GM12878 (cell line): ENCODE measurements at regions not wholly inside any gene's neighbourhood (a gene's known extent, or its start where the extent isn't known, plus 50 kb on each side); places are given as distances from the start of the nearest gene placed in this dataset.

ENCODE experiments used
- ATAC-seq: fragments of 200-7000 bp; cut with Tn5 transposase; 3 replicates; pipeline ENCODE4 v1.9.1; 2020; ENCODE audit warnings: mild to moderate bottlenecking, moderate library complexity
- BruUV-seq: library from RNA; stranded (reverse); fragments of 400-500 nt; replicated peaks from 2 replicates; lab custom pipeline; 2021; lab: Mats Ljungman, UMichigan
- CTCF ChIA-PET: fragments of 300-600 bp; sonication (Branson Sonifier 250); formaldehyde crosslinking; extraction: SDS; loops from one replicate; lab custom pipeline; 2021; ENCODE audit warnings: inconsistent platforms; lab: Yijun Ruan, JAX
- POLR2A ChIA-PET: fragments of 350-600 bp; formaldehyde crosslinking; extraction: SDS; loops from one replicate; lab custom pipeline; 2021; ENCODE audit warnings: inconsistent platforms; lab: Charles Lee
- RAD21 ChIA-PET: fragments of 300-600 bp; sonication (Branson Sonifier 250); formaldehyde crosslinking; loops from one replicate; lab custom pipeline; 2023; ENCODE audit warnings: antibody characterized with exemption; ENCODE audit not compliant: unreplicated experiment; lab: Charles Lee
- SMC1A ChIA-PET: fragments of 300-600 bp; sonication (Branson Sonifier 250); formaldehyde crosslinking; loops from one replicate; lab custom pipeline; 2023; ENCODE audit not compliant: unreplicated experiment, uncharacterized antibody; lab: Charles Lee
- DNase-seq: peaks from one replicate; pipeline ENCODE4 v3.0.0-alpha.2; 2011; ENCODE audit warnings: low read depth, low spot score
- FAIRE-seq: peaks from 3 replicates; lab custom pipeline; 2011; peaks lifted over from hg19 to GRCh38; lab: Jason Lieb, UNC
- H2AFZ ChIP-seq: 2 replicates; pipeline ENCODE4 v1.6.0; 2011; ENCODE audit warnings: low read depth, low read length, control low read depth; ENCODE audit not compliant: control insufficient read depth
- H3K27ac ChIP-seq: 2 replicates; pipeline ENCODE4 v1.5.1; 2011; ENCODE audit warnings: control low read depth; ENCODE audit not compliant: control insufficient read depth, insufficient read depth
- H3K27me3 ChIP-seq, 2 experiments: replicated peaks in 1 of 2; 2 replicates each; pipeline versions ENCODE4 v1.6.0 to v1.6.1; 2011; ENCODE audit warnings: low read length in 1 of 2; ENCODE audit not compliant: control insufficient read depth in 2 of 2, insufficient read depth in 2 of 2
- H3K36me3 ChIP-seq, 2 experiments: 2 replicates each; pipeline ENCODE4 v1.5.1; 2011; ENCODE audit warnings: low read length in 1 of 2; ENCODE audit not compliant: control insufficient read depth in 2 of 2, insufficient read depth in 2 of 2
- H3K4me1 ChIP-seq: 2 replicates; pipeline ENCODE4 v1.6.1; 2011; ENCODE audit warnings: mild to moderate bottlenecking, low read length, moderate library complexity, mixed read lengths; ENCODE audit not compliant: control insufficient read depth, insufficient read depth
- H3K4me2 ChIP-seq: 2 replicates; pipeline ENCODE4 v1.6.0; 2011; ENCODE audit warnings: control low read depth; ENCODE audit not compliant: control insufficient read depth, insufficient read depth
- H3K4me3 ChIP-seq: fragments of 200-600 bp; sonication (generic); 2 replicates; pipeline ENCODE4 v1.5.1; 2016
- H3K79me2 ChIP-seq: 2 replicates; pipeline ENCODE4 v1.6.0; 2011; ENCODE audit warnings: low read length; ENCODE audit not compliant: control insufficient read depth, insufficient read depth
- H3K9ac ChIP-seq: 2 replicates; pipeline ENCODE4 v1.8.0; 2011; ENCODE audit warnings: low read length, control low read depth, mixed read lengths; ENCODE audit not compliant: control insufficient read depth, insufficient read depth
- H3K9me3 ChIP-seq: replicated peaks from 3 replicates; pipeline ENCODE4 v1.5.1; 2011; ENCODE audit warnings: mild to moderate bottlenecking, low read length; ENCODE audit not compliant: control insufficient read depth, insufficient read depth
- H4K20me1 ChIP-seq: 2 replicates; pipeline ENCODE4 v1.6.0; 2011; ENCODE audit not compliant: control insufficient read depth, insufficient read depth
- MTA3 ChIP-seq: IDR thresholded peaks from 2 replicates; pipeline ENCODE4 v1.6.1; 2012; ENCODE audit warnings: low read length, inconsistent platforms, borderline replicate concordance
- NFIC ChIP-seq: IDR thresholded peaks from 2 replicates; pipeline ENCODE4 v1.6.1; 2012; ENCODE audit warnings: low read depth, mild to moderate bottlenecking, inconsistent platforms, low read length, moderate library complexity
- NR2C1 ChIP-seq: fragments of 450-650 bp; IDR thresholded peaks from 2 replicates; pipeline ENCODE4 v1.6.1; 2017; ENCODE audit warnings: antibody characterized with exemption, mild to moderate bottlenecking, moderate library complexity
- NR2F1 ChIP-seq: fragments of 450-650 bp; conservative IDR thresholded peaks from 2 replicates; pipeline ENCODE4 v1.6.1; 2017; ENCODE audit warnings: mild to moderate bottlenecking
- NRF1 ChIP-seq: conservative IDR thresholded peaks from 2 replicates; pipeline ENCODE4 v1.6.1; 2011; ENCODE audit warnings: mild to moderate bottlenecking, low read depth, low read length, improper control_type of control experiment
- PAX8 ChIP-seq: fragments of 450-650 bp; IDR thresholded peaks from 2 replicates; pipeline ENCODE4 v1.6.1; 2017; ENCODE audit warnings: mild to moderate bottlenecking, moderate library complexity
- POLR2A ChIP-seq: IDR thresholded peaks from 2 replicates; pipeline ENCODE4 v1.6.1; 2011; ENCODE audit warnings: low read depth, mild to moderate bottlenecking, low read length
- SIN3A ChIP-seq: IDR thresholded peaks from 2 replicates; pipeline ENCODE4 v1.6.1; 2012; ENCODE audit warnings: low read depth, low read length, improper control_type of control experiment
- SREBF1 ChIP-seq: IDR thresholded peaks from 2 replicates; pipeline ENCODE4 v1.6.1; 2012; ENCODE audit warnings: mild to moderate bottlenecking, low read length
- WGBS: methylation state at CpG from one replicate; pipeline ENCODE4 v1.1.6; 2016; ENCODE audit warnings: low lambda C conversion rate; ENCODE audit not compliant: insufficient replicate concordance, insufficient coverage; ENCODE audit errors: missing lambda C conversion rate; 5-methylcytosine and 5-hydroxymethylcytosine counted together
- in situ Hi-C: fragments of 300-500 bp; cut with MboI; formaldehyde crosslinking; loops from 9 replicates; pipeline ENCODE4 v1.14.3; 2018; ENCODE audit warnings: mixed read lengths
- intact Hi-C: fragments of 100-400 bp; cut with micrococcal nuclease; formaldehyde crosslinking; loops from one replicate; pipeline ENCODE4 v1.14.2; 2022; ENCODE audit not compliant: unreplicated experiment
- TF ChIP-seq, protein P1 (sequence below): IDR thresholded peaks from 2 replicates; pipeline ENCODE4 v1.6.1; 2012; ENCODE audit warnings: improper control_type of control experiment, low read depth, low read length; ENCODE audit not compliant: insufficient replicate concordance
- TF ChIP-seq, protein P2 (sequence below): IDR thresholded peaks from 2 replicates; pipeline ENCODE4 v1.6.1; 2011; ENCODE audit warnings: low read depth, mild to moderate bottlenecking, low read length, moderate library complexity, borderline replicate concordance; ENCODE audit errors: extremely low read depth

DNA sequence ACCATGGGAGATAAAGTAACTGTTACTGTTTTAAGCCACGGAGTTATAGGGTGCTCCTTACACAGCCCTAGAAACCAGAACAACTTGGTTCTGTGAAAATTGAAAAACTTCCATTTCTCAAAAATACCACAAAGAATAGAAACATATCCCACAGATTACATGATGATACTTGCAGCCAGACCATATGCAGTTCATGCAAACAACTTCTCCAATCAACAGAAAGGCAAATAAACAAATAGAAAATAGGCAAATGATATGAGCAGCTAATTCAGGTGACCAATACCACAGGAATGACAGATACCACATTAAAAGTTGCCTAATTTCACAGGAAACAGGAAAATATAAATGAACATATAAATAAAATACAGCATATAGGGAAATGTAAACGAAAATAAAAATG lies 297.5 kb downstream of the HTR7 start:
- no peak for FAIRE-seq
- no peaks in the 10 kb centered on the region for H3K9me3 ChIP-seq
- H3K4me1 ChIP-seq = no peaks in the 10 kb centered on the region
- in situ Hi-C loops = no loop called here
- no peak overlapping the region for H3K9ac ChIP-seq
- TF ChIP-seq NR2C1 (no peak), SREBF1 (no peak), NRF1 (no peak), NR2F1 (no peak), NFIC (no peak), MTA3 (no peak), SIN3A (no peak), POLR2A (no peak), PAX8 (no peak)
- TF ChIP-seq, protein P1, sequence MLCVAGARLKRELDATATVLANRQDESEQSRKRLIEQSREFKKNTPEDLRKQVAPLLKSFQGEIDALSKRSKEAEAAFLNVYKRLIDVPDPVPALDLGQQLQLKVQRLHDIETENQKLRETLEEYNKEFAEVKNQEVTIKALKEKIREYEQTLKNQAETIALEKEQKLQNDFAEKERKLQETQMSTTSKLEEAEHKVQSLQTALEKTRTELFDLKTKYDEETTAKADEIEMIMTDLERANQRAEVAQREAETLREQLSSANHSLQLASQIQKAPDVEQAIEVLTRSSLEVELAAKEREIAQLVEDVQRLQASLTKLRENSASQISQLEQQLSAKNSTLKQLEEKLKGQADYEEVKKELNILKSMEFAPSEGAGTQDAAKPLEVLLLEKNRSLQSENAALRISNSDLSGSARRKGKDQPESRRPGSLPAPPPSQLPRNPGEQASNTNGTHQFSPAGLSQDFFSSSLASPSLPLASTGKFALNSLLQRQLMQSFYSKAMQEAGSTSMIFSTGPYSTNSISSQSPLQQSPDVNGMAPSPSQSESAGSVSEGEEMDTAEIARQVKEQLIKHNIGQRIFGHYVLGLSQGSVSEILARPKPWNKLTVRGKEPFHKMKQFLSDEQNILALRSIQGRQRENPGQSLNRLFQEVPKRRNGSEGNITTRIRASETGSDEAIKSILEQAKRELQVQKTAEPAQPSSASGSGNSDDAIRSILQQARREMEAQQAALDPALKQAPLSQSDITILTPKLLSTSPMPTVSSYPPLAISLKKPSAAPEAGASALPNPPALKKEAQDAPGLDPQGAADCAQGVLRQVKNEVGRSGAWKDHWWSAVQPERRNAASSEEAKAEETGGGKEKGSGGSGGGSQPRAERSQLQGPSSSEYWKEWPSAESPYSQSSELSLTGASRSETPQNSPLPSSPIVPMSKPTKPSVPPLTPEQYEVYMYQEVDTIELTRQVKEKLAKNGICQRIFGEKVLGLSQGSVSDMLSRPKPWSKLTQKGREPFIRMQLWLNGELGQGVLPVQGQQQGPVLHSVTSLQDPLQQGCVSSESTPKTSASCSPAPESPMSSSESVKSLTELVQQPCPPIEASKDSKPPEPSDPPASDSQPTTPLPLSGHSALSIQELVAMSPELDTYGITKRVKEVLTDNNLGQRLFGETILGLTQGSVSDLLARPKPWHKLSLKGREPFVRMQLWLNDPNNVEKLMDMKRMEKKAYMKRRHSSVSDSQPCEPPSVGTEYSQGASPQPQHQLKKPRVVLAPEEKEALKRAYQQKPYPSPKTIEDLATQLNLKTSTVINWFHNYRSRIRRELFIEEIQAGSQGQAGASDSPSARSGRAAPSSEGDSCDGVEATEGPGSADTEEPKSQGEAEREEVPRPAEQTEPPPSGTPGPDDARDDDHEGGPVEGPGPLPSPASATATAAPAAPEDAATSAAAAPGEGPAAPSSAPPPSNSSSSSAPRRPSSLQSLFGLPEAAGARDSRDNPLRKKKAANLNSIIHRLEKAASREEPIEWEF = no peak
- TF ChIP-seq, protein P2, sequence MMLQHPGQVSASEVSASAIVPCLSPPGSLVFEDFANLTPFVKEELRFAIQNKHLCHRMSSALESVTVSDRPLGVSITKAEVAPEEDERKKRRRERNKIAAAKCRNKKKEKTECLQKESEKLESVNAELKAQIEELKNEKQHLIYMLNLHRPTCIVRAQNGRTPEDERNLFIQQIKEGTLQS = no peak
- ATAC-seq = no peak
- H2AFZ ChIP-seq = no peak overlapping the region
- no peaks in the 10 kb centered on the region for H3K36me3 ChIP-seq
- ChIA-PET POLR2A (no interaction called here), CTCF (interaction anchor here (1.1 kb wide), 1 partner anchor 190 kb away, joined by 3 read pairs; no protein-coding TSS in a partner anchor), SMC1A (no interaction called here), RAD21 (no interaction called here)
- BruUV-seq = no TSS peak
- H3K79me2 ChIP-seq = no peaks in the 10 kb centered on the region
- 18% methylated on average over 2 of the region's 2 CpGs for WGBS
- intact Hi-C loops = no loop called here
- H3K4me2 ChIP-seq = no peak overlapping the region
- H3K4me3 ChIP-seq = no peak overlapping the region
- H3K27ac ChIP-seq = no peak overlapping the region
- no peaks in the 10 kb centered on the region for H3K27me3 ChIP-seq
- DNase-seq = no peak
- H4K20me1 ChIP-seq = no peaks in the 10 kb centered on the region
